Vagina (tissue), 2 donors: ENCODE measurements at regions not wholly inside any gene's neighbourhood (a gene's known extent, or its start where the extent isn't known, plus 50 kb on each side); places are given as distances from the start of the nearest gene placed in this dataset.
"Not testable (repeated sequence)": the region's sequence is repeated elsewhere in the genome, so short reads cannot be mapped to it uniquely, and the experiment has no call there.

Experiments used
- DNase-seq, 2 donors: peaks; one replicate each; pipeline ENCODE4 v3.0.0-alpha.2; 2017; ENCODE audit errors: extremely low spot score in 2 of 2
- H3K27ac ChIP-seq: fragments of 200-600 bp; sonication (generic); one replicate; pipeline ENCODE4 v1.5.1; 2019
- H3K27me3 ChIP-seq: fragments of 200-600 bp; sonication (generic); one replicate; pipeline ENCODE4 v1.5.1; 2019
- H3K36me3 ChIP-seq, 2 donors: fragments of 200-600 bp; sonication (generic); one replicate each; pipeline ENCODE4 v1.5.1; 2017 to 2019
- H3K4me1 ChIP-seq: fragments of 200-600 bp; sonication (generic); one replicate; pipeline ENCODE4 v1.5.1; 2019
- H3K4me3 ChIP-seq, 2 donors: fragments of 200-600 bp; sonication (generic); 1 replicate in 1 of 2; 2 replicates in 1 of 2; pipeline ENCODE4 v1.5.1; 2016 to 2019
- H3K9me3 ChIP-seq: fragments of 200-600 bp; sonication (generic); one replicate; pipeline ENCODE4 v1.5.1; 2019
- CTCF ChIP-seq, 3 experiments: fragments of 450-650 bp in 2 of 3; fragments of 200-600 bp in 1 of 3; sonication (generic) in 1 of 3; IDR thresholded peaks; one replicate each; pipeline ENCODE4 v1.5.1; 2017 to 2019; ENCODE audit warnings: antibody characterized with exemption in 3 of 3, mild to moderate bottlenecking in 2 of 3, moderate library complexity in 2 of 3
- POLR2A ChIP-seq, 2 donors: fragments of 450-650 bp; IDR thresholded peaks; one replicate each; pipeline ENCODE4 v1.6.1; 2017; ENCODE audit warnings: antibody characterized with exemption in 2 of 2, mild to moderate bottlenecking in 2 of 2, moderate library complexity in 2 of 2
- POLR2AphosphoS5 ChIP-seq, 2 donors: sonication (generic); formaldehyde crosslinking; IDR thresholded peaks; one replicate each; pipeline ENCODE4 v1.9.0; 2017; ENCODE audit warnings: antibody characterized with exemption in 2 of 2, mild to moderate bottlenecking in 2 of 2, low read depth in 1 of 2; ENCODE audit not compliant: insufficient read depth in 1 of 2
- intact Hi-C: fragments of 100-400 bp; cut with DNase I; formaldehyde crosslinking; loops from one replicate; pipeline ENCODE4 v1.15.1; 2023

DNA sequence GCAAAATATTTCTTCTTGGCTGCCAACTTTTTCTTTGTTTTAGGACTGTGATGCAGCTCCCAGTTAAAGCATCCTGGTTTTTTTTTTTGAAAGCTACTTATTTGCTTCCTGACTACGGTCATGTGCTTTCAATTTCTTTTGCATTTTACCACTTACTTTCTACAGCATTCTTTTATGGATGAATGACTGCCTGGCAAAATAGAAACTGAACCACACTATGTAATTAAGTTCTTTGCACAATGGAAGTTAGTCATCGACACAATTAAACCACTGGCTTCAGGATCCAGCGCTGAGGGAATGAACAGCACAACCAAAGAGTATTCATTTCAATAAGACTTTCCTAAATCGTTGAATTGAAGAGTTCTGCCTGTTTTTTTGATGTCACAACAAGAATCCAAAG, 82.2 kb upstream of the EPHA3 start:
- no peak for DNase-seq
- TF ChIP-seq POLR2AphosphoS5 (IDR thresholded peaks at IDR 0.05; ENCODE audit: insufficient read depth in 1 of 2, low read depth in 1 of 2) = no peak
- TF ChIP-seq POLR2A (IDR thresholded peaks at IDR 0.05) = no peak
- no peak for TF ChIP-seq CTCF (IDR thresholded peaks at IDR 0.05)
- no peaks in the 10 kb centered on the region for H3K27me3 ChIP-seq

GRCh38 chr3:89032346-89033013, 74.9 kb upstream of the EPHA3 start:
- no peak for DNase-seq
- intact Hi-C loops = no loop called here

More for the DNA sequence above, 82.2 kb upstream of the EPHA3 start:
- no peaks in the 10 kb centered on the region for H3K4me1 ChIP-seq
- H3K4me3 ChIP-seq = no peak overlapping the region
- no peaks in the 10 kb centered on the region for H3K36me3 ChIP-seq
- no peaks in the 10 kb centered on the region for H3K9me3 ChIP-seq
- intact Hi-C loops = no loop called here
- no peak overlapping the region for H3K27ac ChIP-seq

DNA sequence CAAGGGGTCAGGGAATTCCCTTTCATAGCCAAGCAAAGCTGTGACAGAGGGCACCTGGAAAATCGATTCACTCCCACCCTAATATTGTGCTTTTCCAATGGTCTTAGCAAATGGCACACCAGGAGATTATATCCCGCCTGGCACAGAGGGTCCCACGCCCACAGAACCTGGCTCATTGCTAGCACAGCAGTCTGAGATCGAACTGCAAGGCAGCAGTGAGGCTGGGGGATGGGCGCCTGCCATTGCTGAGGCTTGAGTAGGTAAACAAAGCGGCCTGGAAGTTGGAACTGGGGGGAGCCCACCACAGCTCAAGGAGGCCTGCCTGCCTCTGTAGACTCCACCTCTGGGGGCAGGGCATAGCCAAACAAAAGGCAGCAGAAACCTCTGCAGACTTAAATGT, 72.7 kb upstream of the EPHA3 start:
- H3K27ac ChIP-seq, H3K9me3 ChIP-seq, H3K4me1 ChIP-seq, H3K27me3 ChIP-seq, DNase-seq, H3K4me3 ChIP-seq, intact Hi-C loops, H3K36me3 ChIP-seq: not testable (repeated sequence)

More at GRCh38 chr3:89032346-89033013, 74.9 kb upstream of the EPHA3 start:
- TF ChIP-seq POLR2A (IDR thresholded peaks at IDR 0.05) (no peak), POLR2AphosphoS5 (IDR thresholded peaks at IDR 0.05; ENCODE audit: insufficient read depth in 1 of 2, low read depth in 1 of 2) (no peak), CTCF (IDR thresholded peaks at IDR 0.05) (no peak)
- Histone ChIP-seq H3K36me3 (no peaks in the 10 kb centered on the region), H3K9me3 (no peaks in the 10 kb centered on the region), H3K27ac (no peak overlapping the region), H3K4me1 (no peaks in the 10 kb centered on the region), H3K27me3 (no peaks in the 10 kb centered on the region), H3K4me3 (no peak overlapping the region)

DNA sequence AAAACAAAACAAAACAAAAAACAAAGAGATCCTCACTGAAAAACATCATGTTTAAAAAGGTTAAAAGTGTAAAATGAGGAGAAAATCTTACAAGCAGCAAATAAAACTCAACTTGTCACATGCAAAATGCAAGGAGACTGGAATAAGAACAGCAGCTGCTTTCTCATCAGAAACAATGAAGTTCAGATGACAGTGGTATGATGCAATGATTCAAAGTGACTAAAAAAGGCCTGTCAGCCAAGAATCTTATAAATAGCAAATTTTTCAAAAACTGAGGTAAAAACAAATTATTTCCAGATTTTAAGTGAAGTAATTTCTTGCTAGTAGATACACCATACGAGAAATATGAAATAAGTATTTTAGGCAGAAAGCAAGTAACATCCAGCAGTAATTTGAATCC, 68.6 kb upstream of the EPHA3 start:
- Histone ChIP-seq H3K4me1 (no peaks in the 10 kb centered on the region), H3K27ac (no peak overlapping the region), H3K9me3 (no peaks in the 10 kb centered on the region), H3K27me3 (no peaks in the 10 kb centered on the region), H3K36me3 (no peaks in the 10 kb centered on the region), H3K4me3 (no peak overlapping the region)
- intact Hi-C loops = no loop called here
- no peak for DNase-seq
- TF ChIP-seq POLR2A (IDR thresholded peaks at IDR 0.05) (no peak), POLR2AphosphoS5 (IDR thresholded peaks at IDR 0.05; ENCODE audit: insufficient read depth in 1 of 2, low read depth in 1 of 2) (no peak), CTCF (IDR thresholded peaks at IDR 0.05) (no peak)

GRCh38 chr3:89042236-89042835, 65.1 kb upstream of the EPHA3 start:
- no peaks in the 10 kb centered on the region for H3K27me3 ChIP-seq
- no peak for DNase-seq
- H3K4me3 ChIP-seq = no peak overlapping the region
- H3K27ac ChIP-seq = no peak overlapping the region
- TF ChIP-seq POLR2A (IDR thresholded peaks at IDR 0.05) = no peak
- no peak for TF ChIP-seq CTCF (IDR thresholded peaks at IDR 0.05)
- no peak for TF ChIP-seq POLR2AphosphoS5 (IDR thresholded peaks at IDR 0.05; ENCODE audit: insufficient read depth in 1 of 2, low read depth in 1 of 2)
- intact Hi-C loops = no loop called here
- H3K36me3 ChIP-seq = no peaks in the 10 kb centered on the region
- H3K4me1 ChIP-seq = no peaks in the 10 kb centered on the region
- H3K9me3 ChIP-seq = no peaks in the 10 kb centered on the region
